ENCODE measurements at regions not wholly inside any gene's neighbourhood (a gene's known extent, or its start where the extent isn't known, plus 50 kb on each side); places are given as distances from the start of the nearest gene placed in this dataset.

DNA sequence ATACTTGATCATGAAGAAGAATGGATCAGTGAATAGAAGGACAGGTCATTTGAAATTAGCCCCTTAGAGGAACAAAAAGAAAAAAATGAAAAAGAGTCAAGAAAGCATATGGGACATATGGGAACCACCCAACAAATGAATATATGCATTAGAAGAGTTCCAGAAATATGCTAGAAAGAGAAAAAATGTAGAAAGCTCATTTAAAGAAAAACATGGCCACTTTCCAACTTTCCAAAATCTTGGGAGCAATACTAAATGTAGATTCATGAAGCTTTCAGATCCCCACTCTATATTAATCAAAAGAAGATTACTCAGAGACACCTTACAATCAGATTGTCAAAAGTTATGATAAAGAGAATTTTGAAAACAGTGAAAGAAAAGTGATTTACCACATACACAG, 334.8 kb upstream of the NMUR2 start:
- TF ChIP-seq, protein P1, sequence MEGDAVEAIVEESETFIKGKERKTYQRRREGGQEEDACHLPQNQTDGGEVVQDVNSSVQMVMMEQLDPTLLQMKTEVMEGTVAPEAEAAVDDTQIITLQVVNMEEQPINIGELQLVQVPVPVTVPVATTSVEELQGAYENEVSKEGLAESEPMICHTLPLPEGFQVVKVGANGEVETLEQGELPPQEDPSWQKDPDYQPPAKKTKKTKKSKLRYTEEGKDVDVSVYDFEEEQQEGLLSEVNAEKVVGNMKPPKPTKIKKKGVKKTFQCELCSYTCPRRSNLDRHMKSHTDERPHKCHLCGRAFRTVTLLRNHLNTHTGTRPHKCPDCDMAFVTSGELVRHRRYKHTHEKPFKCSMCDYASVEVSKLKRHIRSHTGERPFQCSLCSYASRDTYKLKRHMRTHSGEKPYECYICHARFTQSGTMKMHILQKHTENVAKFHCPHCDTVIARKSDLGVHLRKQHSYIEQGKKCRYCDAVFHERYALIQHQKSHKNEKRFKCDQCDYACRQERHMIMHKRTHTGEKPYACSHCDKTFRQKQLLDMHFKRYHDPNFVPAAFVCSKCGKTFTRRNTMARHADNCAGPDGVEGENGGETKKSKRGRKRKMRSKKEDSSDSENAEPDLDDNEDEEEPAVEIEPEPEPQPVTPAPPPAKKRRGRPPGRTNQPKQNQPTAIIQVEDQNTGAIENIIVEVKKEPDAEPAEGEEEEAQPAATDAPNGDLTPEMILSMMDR (IDR thresholded peaks at IDR 0.05; ENCODE audit: insufficient read depth, low read length, poor library complexity, severe bottlenecking), result no peak
- no peak for TF ChIP-seq EZH2phosphoT487 (conservative IDR thresholded peaks at IDR 0.05; ENCODE audit: low read length)

All from SU-DHL-6 (cell line).